ENCODE measurements at regions not wholly inside any gene's neighbourhood (a gene's known extent, or its start where the extent isn't known, plus 50 kb on each side); places are given as distances from the start of the nearest gene placed in this dataset.

- DNase-seq (ENCODE audit: low spot score), result no peak
Observed at GRCh38 chr12:58190618-58191017, 249.3 kb downstream of the ATP23 start.

- no peak for DNase-seq (ENCODE audit: low spot score)
Observed at GRCh38 chr12:58196971-58197370, 255.6 kb downstream of the ATP23 start.

- DNase-seq (ENCODE audit: low spot score), result no peak
Observed at GRCh38 chr12:58202933-58203718, 261.8 kb downstream of the ATP23 start.

- no peak for DNase-seq (ENCODE audit: low spot score)
Observed at GRCh38 chr12:58204071-58204470, 262.7 kb downstream of the ATP23 start.

- DNase-seq (ENCODE audit: low spot score), result no peak
Observed at GRCh38 chr12:58206876-58207275, 265.5 kb downstream of the ATP23 start.

- no peak for DNase-seq (ENCODE audit: low spot score)
Observed at GRCh38 chr12:58211211-58211610, 269.8 kb downstream of the ATP23 start.

- DNase-seq (ENCODE audit: low spot score), result no peak
Observed at GRCh38 chr12:58217130-58217529, 275.8 kb downstream of the ATP23 start.

GRCh38 chr12:58224536-58225105, 283.3 kb downstream of the ATP23 start:
- no peak for DNase-seq (ENCODE audit: low spot score)

GRCh38 chr12:58225203-58225877, 284.0 kb downstream of the ATP23 start:
- DNase-seq (ENCODE audit: low spot score), result no peak

- DNase-seq (ENCODE audit: low spot score), result no peak
Observed at GRCh38 chr12:58233886-58234285, 292.5 kb downstream of the ATP23 start.

GRCh38 chr12:58238411-58238810, 297.0 kb downstream of the ATP23 start:
- DNase-seq (ENCODE audit: low spot score), result no peak

GRCh38 chr12:58241099-58241498, 299.7 kb downstream of the ATP23 start:
- DNase-seq (ENCODE audit: low spot score), result no peak

- no peak for DNase-seq (ENCODE audit: low spot score)
Observed at GRCh38 chr12:58242796-58243630, 301.6 kb downstream of the ATP23 start.

GRCh38 chr12:58247633-58248032, 306.3 kb downstream of the ATP23 start:
- no peak for DNase-seq (ENCODE audit: low spot score)

- no peak for DNase-seq (ENCODE audit: low spot score)
Observed at GRCh38 chr12:58248599-58248998, 307.2 kb downstream of the ATP23 start.

GRCh38 chr12:58249610-58250009, 308.2 kb downstream of the ATP23 start:
- DNase-seq (ENCODE audit: low spot score), result no peak

GRCh38 chr12:58250077-58250476, 308.7 kb downstream of the ATP23 start:
- no peak for DNase-seq (ENCODE audit: low spot score)

- no peak for DNase-seq (ENCODE audit: low spot score)
Observed at GRCh38 chr12:58252914-58253313, 311.5 kb downstream of the ATP23 start.

GRCh38 chr12:58253663-58254062, 312.3 kb downstream of the ATP23 start:
- no peak for DNase-seq (ENCODE audit: low spot score)

GRCh38 chr12:58254463-58255100, 313.2 kb downstream of the ATP23 start:
- DNase-seq (ENCODE audit: low spot score), result no peak

- no peak for DNase-seq (ENCODE audit: low spot score)
Observed at GRCh38 chr12:58262796-58263195, 321.4 kb downstream of the ATP23 start.

- DNase-seq (ENCODE audit: low spot score), result no peak
Observed at GRCh38 chr12:58263816-58264215, 322.4 kb downstream of the ATP23 start.
